AG09319 (cell line): ENCODE measurements at regions not wholly inside any gene's neighbourhood (a gene's known extent, or its start where the extent isn't known, plus 50 kb on each side); places are given as distances from the start of the nearest gene placed in this dataset.

Experiments
- DNase-seq: peaks from one replicate; pipeline ENCODE4 v3.0.0-alpha.2; 2010; ENCODE audit warnings: low read depth; ENCODE audit errors: extremely low read depth
- TF ChIP-seq, protein P1 (sequence below): IDR thresholded peaks from 2 replicates; pipeline ENCODE4 v1.5.1; 2011; ENCODE audit warnings: low read depth, mild to moderate bottlenecking, inconsistent platforms, low read length, moderate library complexity

DNA sequence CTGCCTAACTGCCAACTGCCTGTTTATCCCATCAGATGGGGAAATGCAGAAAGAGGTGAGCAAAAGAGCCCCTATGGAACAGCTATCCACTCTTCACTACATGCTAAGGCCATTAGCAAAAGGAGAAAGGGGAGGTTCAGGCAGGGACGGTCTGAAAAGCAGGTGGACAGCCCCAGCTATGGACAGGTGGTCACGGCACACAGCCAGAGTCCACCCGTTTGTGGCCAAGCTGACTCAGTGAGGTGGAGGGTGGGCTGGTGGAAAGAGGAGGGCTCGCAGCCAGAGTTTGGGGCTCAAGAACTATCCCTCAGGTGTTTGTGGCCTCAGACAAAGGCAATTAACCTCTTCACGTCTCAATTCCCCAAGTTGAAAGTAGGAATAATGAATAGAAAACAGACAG is 148.9 kb upstream of the UBE2E1 start:
- no peak for DNase-seq
- TF ChIP-seq, protein P1, sequence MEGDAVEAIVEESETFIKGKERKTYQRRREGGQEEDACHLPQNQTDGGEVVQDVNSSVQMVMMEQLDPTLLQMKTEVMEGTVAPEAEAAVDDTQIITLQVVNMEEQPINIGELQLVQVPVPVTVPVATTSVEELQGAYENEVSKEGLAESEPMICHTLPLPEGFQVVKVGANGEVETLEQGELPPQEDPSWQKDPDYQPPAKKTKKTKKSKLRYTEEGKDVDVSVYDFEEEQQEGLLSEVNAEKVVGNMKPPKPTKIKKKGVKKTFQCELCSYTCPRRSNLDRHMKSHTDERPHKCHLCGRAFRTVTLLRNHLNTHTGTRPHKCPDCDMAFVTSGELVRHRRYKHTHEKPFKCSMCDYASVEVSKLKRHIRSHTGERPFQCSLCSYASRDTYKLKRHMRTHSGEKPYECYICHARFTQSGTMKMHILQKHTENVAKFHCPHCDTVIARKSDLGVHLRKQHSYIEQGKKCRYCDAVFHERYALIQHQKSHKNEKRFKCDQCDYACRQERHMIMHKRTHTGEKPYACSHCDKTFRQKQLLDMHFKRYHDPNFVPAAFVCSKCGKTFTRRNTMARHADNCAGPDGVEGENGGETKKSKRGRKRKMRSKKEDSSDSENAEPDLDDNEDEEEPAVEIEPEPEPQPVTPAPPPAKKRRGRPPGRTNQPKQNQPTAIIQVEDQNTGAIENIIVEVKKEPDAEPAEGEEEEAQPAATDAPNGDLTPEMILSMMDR, result no peak

DNA sequence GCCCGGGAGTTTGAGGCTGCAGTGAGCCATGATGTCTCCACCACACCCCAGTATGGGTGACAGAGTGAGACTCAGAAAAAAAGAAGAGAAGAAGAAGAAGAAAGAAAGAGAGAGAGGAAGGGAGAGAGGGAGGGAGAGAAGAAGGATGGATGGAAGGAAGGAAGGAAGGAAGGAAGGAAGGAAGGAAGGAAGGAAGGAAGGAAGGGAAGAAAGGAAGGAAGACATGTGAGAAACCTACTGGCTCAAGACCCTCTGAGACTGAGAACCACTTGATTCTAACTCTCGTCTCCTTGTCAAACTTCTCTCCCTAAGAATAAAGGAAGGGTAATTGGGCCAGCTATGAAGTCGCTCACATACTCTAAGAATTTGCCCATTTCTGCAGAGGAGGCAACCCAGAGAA is 148.1 kb upstream of the UBE2E1 start:
- DNase-seq, result no peak
- TF ChIP-seq, protein P1, result no peak

DNA sequence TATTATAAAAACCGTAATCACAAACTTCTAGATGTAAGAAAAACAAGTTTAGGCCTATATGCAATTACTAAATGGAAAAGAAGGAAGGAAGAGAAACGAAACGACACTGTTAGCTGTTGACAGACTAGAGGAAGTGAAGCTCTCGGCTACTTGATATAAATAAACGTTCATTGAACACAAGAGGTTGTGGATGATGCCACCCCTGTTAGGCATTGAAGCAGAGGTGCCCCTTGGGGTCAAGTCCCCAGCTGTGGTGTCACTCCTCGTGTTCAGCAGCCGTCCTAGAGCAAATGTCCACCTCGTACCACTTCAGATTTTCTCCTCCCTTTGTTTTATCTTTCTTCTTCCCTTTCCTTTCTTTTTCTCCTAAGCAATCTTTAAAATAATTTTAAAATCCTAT is 146.5 kb upstream of the UBE2E1 start:
- no peak for DNase-seq
- TF ChIP-seq, protein P1, result no peak

DNA sequence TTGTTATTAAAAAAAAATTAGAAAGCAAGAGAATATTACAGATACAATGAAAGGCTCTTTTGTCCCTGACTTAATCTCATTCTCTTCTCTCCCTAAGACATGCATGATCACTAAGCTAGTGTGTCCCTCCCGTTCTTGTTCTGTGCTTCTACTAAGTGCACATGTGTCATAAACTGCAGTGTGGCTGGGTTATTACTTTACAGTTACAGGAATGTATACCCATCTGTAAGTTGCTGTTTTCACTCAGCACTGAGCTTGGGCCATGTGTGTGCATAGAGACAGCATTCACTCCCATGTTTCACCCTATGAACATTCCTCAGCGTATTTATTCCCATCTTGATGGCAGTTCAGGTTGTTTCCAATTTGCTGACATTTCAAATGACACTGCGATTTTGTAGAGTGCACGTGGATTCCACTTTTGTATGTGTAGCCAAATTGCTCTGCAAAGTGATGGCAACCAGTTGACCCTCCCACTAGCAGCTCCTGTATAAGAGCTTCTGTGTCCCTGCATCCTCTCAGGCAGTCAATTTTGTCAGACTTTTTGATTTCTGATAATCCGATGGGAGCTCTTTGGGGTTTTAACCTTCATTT is 145.8 kb upstream of the UBE2E1 start:
- TF ChIP-seq, protein P1, result no peak
- DNase-seq, result no peak

DNA sequence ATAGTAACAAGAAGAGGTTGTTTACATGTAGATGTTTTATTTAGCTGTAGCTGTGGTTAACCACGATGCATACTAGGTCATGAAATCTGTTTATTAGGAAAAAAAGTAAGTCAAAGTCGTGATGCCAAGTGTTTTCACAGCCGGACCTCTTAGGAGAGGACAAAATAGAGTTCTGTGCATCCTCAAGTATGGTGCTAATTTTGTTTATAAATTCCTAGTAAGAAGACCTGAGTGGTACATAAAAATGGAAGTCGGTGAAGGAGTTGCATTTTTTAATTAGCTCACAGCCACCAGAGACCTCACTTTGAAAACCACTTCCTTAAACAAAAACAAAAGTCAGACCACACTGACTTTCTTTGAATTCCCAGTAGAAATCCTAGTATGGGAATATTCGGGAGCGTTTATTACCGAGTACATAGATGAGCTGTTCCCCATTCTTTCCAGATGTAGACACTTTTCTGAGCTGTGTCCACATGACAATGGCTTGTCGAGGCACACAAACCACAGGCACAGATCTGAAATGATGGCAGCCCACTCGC is 143.6 kb upstream of the UBE2E1 start:
- DNase-seq, result no peak
- TF ChIP-seq, protein P1, result no peak

DNA sequence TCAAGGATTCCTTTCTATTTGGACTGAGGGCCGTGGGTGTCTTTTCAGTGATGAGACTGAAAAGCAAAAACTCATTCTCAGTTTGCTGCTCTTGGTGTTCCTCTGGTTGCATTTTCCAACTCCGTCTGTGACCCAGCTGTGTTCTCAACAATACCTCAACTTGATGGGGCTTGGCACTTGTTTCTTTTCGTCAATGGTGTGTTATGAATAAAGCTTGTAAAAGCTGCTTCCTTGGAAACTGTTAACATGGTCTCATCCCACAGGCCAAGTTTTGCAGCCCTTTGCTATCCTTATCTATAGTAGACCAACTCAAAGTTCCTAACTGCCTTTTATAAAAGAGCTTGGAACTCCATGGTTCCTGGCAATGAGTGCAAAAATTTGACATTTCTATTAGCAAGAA is 142.5 kb upstream of the UBE2E1 start:
- TF ChIP-seq, protein P1, result no peak
- DNase-seq, result no peak

DNA sequence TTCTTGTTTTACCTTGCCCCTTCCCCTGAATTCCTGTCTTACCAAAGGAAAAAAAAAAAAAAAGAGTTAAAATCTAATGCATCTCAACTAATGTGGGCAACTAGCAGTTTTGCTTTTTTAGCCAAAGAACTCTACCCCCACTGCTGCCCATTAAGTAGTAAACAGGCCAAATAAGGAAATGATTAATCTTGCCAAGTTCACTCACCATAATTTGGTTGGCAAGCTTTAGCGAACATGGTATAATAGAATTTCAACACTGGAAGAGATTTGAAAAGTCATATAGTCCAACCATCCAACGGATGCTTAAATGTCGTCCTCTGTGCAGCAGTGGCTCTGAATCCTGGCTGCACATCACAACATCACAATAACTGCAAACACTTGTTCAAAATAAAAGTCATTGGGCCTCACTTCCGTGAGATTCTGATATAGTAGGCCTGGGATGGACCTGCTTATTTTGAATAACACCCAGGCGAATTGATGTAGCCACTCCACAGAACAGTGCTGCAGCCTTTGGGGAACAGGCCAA is 142.0 kb upstream of the UBE2E1 start:
- no peak for DNase-seq
- TF ChIP-seq, protein P1, result no peak
